Fibroblast of the aortic adventitia (primary cell): ENCODE measurements at regions not wholly inside any gene's neighbourhood (a gene's known extent, or its start where the extent isn't known, plus 50 kb on each side); places are given as distances from the start of the nearest gene placed in this dataset.
"Not testable (repeated sequence)": the region's sequence is repeated elsewhere in the genome, so short reads cannot be mapped to it uniquely, and the experiment has no call there.

Source experiments
- DNase-seq: peaks from one replicate; pipeline ENCODE4 v3.0.0-alpha.2; 2010; ENCODE audit warnings: low read depth
- H3K4me3 ChIP-seq: 2 replicates; pipeline ENCODE4 v1.5.1; 2011; ENCODE audit warnings: low read depth, mild to moderate bottlenecking, control low read depth, low read length, moderate library complexity
- TF ChIP-seq, protein P1 (sequence below): IDR thresholded peaks from 2 replicates; pipeline ENCODE4 v1.5.1; 2011; ENCODE audit warnings: mild to moderate bottlenecking, low read length, control low read depth, inconsistent platforms; ENCODE audit not compliant: insufficient read depth

DNA sequence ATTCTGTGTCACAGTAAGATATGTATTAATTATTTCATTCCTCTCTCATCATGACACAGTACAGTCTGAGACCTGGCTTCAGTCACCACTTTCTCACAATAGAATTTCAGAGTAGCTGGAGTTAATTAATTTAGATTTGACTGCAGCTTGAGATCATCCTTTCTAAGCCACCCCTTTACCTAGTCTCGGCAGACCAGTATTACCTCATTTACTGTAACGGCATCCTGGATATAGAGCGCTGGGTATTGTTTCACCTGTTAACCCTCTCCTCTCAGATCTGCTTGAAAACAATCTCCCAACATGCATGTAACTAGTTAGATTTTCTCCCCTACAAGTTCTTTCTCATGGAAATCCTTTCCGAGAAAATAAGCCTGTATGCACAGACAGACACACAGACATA lies 1057.5 kb downstream of the GATA3 start:
- TF ChIP-seq, protein P1, sequence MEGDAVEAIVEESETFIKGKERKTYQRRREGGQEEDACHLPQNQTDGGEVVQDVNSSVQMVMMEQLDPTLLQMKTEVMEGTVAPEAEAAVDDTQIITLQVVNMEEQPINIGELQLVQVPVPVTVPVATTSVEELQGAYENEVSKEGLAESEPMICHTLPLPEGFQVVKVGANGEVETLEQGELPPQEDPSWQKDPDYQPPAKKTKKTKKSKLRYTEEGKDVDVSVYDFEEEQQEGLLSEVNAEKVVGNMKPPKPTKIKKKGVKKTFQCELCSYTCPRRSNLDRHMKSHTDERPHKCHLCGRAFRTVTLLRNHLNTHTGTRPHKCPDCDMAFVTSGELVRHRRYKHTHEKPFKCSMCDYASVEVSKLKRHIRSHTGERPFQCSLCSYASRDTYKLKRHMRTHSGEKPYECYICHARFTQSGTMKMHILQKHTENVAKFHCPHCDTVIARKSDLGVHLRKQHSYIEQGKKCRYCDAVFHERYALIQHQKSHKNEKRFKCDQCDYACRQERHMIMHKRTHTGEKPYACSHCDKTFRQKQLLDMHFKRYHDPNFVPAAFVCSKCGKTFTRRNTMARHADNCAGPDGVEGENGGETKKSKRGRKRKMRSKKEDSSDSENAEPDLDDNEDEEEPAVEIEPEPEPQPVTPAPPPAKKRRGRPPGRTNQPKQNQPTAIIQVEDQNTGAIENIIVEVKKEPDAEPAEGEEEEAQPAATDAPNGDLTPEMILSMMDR: no peak
- no peak overlapping the region for H3K4me3 ChIP-seq
- DNase-seq: no peak

DNA sequence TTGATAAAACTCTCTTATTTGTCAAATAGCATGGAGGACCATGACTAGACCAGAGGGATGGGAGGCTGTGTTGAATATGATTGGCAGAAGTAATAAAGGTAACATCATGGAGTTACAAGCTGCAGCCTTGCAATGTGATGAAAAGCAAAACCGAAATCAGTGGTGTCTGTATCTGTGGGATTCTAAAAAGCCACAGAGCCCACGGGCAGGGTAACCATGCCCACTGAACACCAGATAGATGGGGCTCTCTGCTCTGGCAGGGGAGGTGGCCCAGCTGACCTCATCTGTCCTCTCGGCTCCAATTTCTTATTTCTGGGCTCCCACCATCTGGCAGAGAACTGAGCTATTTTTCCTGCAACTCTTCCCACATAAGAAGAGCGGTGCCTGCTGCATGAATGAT lies 1072.2 kb downstream of the GATA3 start:
- TF ChIP-seq, protein P1: no peak
- H3K4me3 ChIP-seq: no peak overlapping the region
- DNase-seq: no peak

DNA sequence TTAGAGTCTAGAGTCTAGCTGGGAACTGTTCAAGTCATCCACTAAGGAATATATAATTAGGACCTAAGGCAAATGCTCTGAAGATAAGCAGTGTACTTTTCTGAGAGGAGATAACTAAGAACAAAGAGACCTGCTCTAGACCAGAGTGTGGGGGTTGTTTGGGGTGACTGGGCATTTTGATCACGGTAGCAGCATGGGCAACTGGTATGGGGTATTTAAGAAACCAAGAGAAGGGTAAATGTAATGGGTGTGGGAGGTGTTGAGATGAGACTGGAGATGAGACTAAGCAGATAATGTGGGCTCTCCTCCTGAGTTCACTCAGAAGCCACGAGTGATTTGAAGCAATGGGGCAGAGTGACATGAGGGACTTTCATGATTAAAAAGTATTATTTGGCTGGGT lies 1082.9 kb downstream of the GATA3 start:
- H3K4me3 ChIP-seq: no peak overlapping the region
- TF ChIP-seq, protein P1: no peak
- no peak for DNase-seq

DNA sequence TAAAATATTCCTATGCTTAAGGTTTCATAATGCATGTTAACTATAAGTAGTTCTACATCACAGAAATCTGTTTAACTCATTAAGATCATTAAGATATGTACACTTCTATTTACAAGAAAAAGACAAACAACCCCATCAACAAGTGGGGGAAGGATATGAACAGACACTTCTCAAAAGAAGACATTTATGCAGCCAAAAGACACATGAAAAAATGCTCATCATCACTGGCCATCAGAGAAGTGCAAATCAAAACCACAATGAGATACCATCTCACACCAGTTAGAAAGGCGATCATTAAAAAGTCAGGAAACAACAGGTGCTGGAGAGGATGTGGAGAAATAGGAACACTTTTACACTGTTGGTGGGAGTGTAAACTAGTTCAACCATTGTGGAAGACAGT lies 1084.3 kb downstream of the GATA3 start:
- not testable (repeated sequence) for DNase-seq, H3K4me3 ChIP-seq

DNA sequence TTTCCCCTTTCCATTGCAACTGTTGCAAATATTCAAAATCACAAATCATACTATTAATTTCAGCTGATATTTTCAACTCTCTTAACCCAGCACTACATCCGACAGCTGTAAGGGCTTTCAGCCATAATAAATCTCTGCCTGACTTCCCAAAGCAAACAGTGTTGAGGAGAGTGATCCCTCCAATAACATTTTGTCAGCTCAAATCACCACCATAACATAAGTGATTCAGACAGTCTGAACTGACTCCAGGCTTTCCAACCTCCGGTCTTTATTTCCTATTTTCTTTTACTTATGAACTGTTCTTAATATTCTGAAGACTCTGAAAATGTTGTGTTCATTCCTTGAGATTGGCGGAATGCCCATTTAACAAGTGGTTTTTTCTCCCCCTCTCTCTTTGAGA lies 1085.9 kb downstream of the GATA3 start:
- no peak for DNase-seq
- TF ChIP-seq, protein P1: no peak
- H3K4me3 ChIP-seq: no peak overlapping the region

DNA sequence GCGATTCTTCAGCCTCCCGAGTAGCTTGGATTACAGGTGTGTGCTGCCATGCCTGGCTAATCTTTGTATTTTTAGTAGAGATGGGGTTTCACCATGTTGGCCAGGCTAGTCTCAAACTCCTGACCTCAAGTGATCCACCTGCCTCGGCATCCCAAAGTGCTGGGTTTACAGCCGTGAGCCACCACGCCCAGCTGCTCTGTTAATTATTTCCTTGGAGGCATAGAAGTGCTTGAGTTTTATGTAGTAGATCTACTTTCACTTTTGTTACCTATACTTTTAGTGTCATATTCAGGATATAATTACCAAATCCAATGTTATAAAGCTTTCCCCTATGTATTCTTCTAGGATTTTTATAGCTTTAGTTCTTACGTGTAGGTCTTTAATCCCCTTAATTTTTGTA lies 1093.0 kb downstream of the GATA3 start:
- no peak overlapping the region for H3K4me3 ChIP-seq
- no peak for DNase-seq
- TF ChIP-seq, protein P1: no peak

DNA sequence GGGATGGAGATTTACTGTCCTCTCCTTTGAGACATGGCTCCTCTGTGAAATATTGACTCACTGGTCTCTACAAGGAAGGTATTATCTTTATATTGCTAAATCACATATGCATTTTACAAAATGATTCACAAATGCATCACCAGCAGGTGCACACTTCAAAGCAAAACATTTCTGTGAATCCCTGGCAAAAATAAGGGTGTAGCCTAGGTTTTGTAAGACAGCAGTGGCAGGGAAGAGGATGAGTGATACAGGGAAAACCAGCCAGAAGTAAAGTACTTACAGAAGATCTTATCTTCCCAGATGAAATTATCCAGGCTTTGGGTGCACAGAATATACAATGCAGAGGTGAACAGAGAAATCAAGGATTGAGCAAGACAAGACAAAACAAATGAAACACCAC lies 1094.6 kb downstream of the GATA3 start:
- no peak overlapping the region for H3K4me3 ChIP-seq
- TF ChIP-seq, protein P1: no peak
- no peak for DNase-seq

DNA sequence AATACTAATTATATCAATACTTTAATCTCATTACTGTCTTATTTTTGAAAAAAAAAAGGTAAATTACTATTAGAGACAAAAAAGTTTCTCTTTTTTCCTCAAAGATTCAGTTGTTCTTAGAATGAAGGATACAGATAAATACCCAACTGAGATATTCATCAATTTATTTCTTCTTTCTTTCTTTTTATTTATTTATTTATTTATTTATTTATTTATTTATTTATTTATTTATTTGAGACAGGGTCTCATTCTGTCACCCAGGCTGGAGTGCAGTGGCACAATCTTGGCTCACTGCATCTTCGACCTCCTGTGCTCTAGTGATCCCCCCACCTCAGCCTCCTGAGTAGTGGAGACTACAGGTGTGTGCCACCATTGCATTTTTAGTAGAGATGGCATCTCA lies 1098.6 kb downstream of the GATA3 start:
- not testable (repeated sequence) for DNase-seq, H3K4me3 ChIP-seq
